Lung (tissue), 11 donors: ENCODE measurements at regions not wholly inside any gene's neighbourhood (a gene's known extent, or its start where the extent isn't known, plus 50 kb on each side); places are given as distances from the start of the nearest gene placed in this dataset.

Experiments
- ATAC-seq: fragments of 200-7000 bp; cut with Tn5 transposase; one replicate; pipeline ENCODE4 v1.9.1; 2020; ENCODE audit warnings: moderate number of reproducible peaks; ENCODE audit not compliant: insufficient read depth, low FRiP score
- DNase-seq, 3 donors: peaks; one replicate each; pipeline ENCODE4 v3.0.0-alpha.2; 2013 to 2017
- H3K27ac ChIP-seq, 2 donors: one replicate each; pipeline ENCODE4 v1.5.1; 2013; ENCODE audit warnings: mild to moderate bottlenecking in 2 of 2, moderate library complexity in 2 of 2, control low read depth in 1 of 2, inconsistent platforms in 1 of 2, low read depth in 1 of 2, low read length in 1 of 2
- H3K27me3 ChIP-seq, 3 donors: one replicate each; pipeline ENCODE4 v1.5.1; 2013; ENCODE audit warnings: low read length in 2 of 3; ENCODE audit not compliant: control insufficient read depth in 3 of 3, insufficient read depth in 3 of 3
- H3K36me3 ChIP-seq, 4 donors: one replicate each; pipeline ENCODE4 v1.5.1; 2013; ENCODE audit warnings: low read length in 4 of 4, mild to moderate bottlenecking in 1 of 4, moderate library complexity in 1 of 4; ENCODE audit not compliant: control insufficient read depth in 4 of 4, insufficient read depth in 4 of 4
- H3K4me1 ChIP-seq, 5 donors: one replicate each; pipeline ENCODE4 v1.5.1; 2013; ENCODE audit warnings: low read length in 5 of 5, mild to moderate bottlenecking in 2 of 5, moderate library complexity in 1 of 5; ENCODE audit not compliant: control insufficient read depth in 5 of 5, insufficient read depth in 5 of 5
- H3K4me3 ChIP-seq: one replicate; pipeline ENCODE4 v1.5.1; 2013; ENCODE audit warnings: mild to moderate bottlenecking, control low read depth, moderate library complexity
- H3K9ac ChIP-seq, 2 donors: one replicate each; pipeline ENCODE4 v1.5.1; 2013; ENCODE audit warnings: low read length in 2 of 2, control low read depth in 1 of 2; ENCODE audit not compliant: insufficient read depth in 1 of 2
- H3K9me3 ChIP-seq, 4 donors: one replicate each; pipeline ENCODE4 v1.5.1; 2013; ENCODE audit warnings: low read length in 3 of 4, mild to moderate bottlenecking in 1 of 4, moderate library complexity in 1 of 4; ENCODE audit not compliant: control insufficient read depth in 4 of 4, insufficient read depth in 3 of 4
- WGBS, 2 donors: extraction: QIAGEN DNeasy Blood & Tissue Kit; methylation state at CpG; one replicate each; pipeline ENCODE4 v1.1.7; 2013; 5-methylcytosine and 5-hydroxymethylcytosine counted together
- TF ChIP-seq, protein P1 (sequence below): IDR thresholded peaks from 2 replicates; pipeline ENCODE4 v1.5.1; 2012; ENCODE audit warnings: mild to moderate bottlenecking; ENCODE audit errors: control extremely low read depth, extremely low read depth
- donor health status: control.
- donor health status: control.
- donor health status: Bipolar disorder and iron deficiency.
- donor health status: healthy.
- donor health status: DM: yes; HTN: yes; CAD: no.

DNA sequence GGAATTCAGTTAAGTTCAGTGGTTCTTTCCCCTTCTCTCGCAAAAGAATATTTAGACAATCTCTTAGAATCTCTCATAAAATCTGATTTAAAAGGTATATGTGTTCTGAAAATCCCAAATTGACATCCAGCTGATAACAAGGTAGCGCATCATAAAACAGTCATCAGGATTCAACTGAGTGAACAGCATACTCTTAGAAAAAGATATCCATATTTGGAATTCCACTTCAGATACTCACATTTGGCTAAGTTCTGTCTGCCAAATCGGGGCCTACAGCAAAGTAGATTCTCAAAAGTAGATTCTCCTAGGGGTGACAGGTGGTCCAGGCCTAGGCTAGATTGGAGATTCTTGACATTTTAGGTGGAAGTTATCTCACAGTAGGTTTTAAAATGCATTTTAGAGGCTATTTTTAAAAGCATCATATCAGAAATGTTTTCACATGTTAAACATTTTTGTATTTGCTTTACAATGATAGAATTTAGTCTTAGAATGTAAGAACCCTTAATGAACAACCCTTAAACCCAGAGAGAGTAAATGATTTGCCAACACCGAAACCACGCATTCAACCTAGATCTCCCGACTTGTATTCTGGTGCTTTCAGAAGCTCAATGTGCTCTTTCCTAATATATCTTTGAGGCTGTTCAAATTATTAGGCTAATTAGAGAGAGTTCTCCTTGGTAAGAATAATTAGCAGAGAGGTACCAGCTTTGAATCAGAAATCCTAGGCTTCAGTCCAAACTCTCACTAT is 318.9 kb downstream of the LMO4 start:
- WGBS, 2 donors = 74 to 85% methylated on average over 6 of the region's 6 CpGs
- ATAC-seq (no peak), DNase-seq (peak in 2 of 3 donors; percentile 28 to 58)
- H3K27me3 ChIP-seq = no peaks in the 10 kb centered on the region
- H3K9me3 ChIP-seq = no peaks in the 10 kb centered on the region
- H3K27ac ChIP-seq = no peak overlapping the region
- no peak overlapping the region for H3K9ac ChIP-seq
- TF ChIP-seq, protein P1, sequence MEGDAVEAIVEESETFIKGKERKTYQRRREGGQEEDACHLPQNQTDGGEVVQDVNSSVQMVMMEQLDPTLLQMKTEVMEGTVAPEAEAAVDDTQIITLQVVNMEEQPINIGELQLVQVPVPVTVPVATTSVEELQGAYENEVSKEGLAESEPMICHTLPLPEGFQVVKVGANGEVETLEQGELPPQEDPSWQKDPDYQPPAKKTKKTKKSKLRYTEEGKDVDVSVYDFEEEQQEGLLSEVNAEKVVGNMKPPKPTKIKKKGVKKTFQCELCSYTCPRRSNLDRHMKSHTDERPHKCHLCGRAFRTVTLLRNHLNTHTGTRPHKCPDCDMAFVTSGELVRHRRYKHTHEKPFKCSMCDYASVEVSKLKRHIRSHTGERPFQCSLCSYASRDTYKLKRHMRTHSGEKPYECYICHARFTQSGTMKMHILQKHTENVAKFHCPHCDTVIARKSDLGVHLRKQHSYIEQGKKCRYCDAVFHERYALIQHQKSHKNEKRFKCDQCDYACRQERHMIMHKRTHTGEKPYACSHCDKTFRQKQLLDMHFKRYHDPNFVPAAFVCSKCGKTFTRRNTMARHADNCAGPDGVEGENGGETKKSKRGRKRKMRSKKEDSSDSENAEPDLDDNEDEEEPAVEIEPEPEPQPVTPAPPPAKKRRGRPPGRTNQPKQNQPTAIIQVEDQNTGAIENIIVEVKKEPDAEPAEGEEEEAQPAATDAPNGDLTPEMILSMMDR = no peak
- no peak overlapping the region for H3K4me3 ChIP-seq
- H3K36me3 ChIP-seq = no peaks in the 10 kb centered on the region
- H3K4me1 ChIP-seq = peaks cover 0 to 33% (median 14%) of the 10 kb centered on the region in 5 donors

DNA sequence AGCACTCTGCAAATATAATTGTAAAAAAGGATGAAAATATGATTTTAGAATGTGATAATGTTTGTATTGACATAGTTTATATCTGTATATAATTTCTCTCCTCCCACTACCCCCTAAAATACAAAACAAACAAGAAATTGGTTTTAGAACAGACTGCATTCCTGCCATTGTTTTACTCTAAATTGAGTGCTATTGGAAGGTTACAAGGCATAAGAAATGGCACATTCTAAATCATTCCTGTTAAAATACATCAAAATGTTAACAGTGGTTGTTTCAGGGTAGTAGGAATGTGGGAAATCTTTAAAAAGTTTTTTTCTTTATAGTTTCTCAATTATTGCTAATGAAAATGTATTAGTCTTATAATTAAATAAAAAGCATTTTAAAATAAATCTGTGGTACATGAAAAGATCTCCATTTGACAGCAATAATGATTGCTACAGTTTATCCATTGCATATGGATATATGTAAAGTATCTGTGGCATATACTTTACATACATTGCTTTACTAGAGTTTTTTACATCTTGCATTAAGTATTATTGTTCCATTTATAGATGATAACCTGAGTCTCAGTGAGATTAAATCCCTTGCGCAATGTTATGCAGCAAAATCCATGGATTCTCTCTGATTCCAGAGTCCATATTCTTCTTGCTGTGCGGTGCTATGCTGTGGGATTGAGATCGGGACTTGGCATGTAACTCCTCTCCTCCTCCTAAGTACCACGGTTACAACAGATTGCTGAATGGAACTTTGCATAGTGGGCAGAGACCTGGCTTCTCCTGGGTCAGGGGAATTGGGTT is 319.8 kb downstream of the LMO4 start:
- ATAC-seq = no peak
- no peaks in the 10 kb centered on the region for H3K9me3 ChIP-seq
- TF ChIP-seq, protein P1 = no peak

GRCh38 chr1:87650306-87650705 is 321.6 kb downstream of the LMO4 start:
- H3K27ac ChIP-seq = no peak overlapping the region
- H3K9ac ChIP-seq = no peak overlapping the region
- no peaks in the 10 kb centered on the region for H3K27me3 ChIP-seq
- 85 to 88% methylated on average over 5 of the region's 5 CpGs for WGBS, 2 donors
- no peak overlapping the region for H3K4me3 ChIP-seq
- DNase-seq = no peak
- H3K4me1 ChIP-seq = peaks cover 0 to 6% (median 0%) of the 10 kb centered on the region in 5 donors
- TF ChIP-seq, protein P1 = no peak
- H3K9me3 ChIP-seq = no peaks in the 10 kb centered on the region
- ATAC-seq = no peak
- no peaks in the 10 kb centered on the region for H3K36me3 ChIP-seq

More for the DNA sequence above, 319.8 kb downstream of the LMO4 start:
- Histone ChIP-seq H3K4me1 (peaks cover 0 to 24% (median 8%) of the 10 kb centered on the region in 5 donors), H3K36me3 (no peaks in the 10 kb centered on the region), H3K27ac (no peak overlapping the region), H3K9ac (no peak overlapping the region), H3K4me3 (no peak overlapping the region), H3K27me3 (no peaks in the 10 kb centered on the region)
- WGBS, 2 donors = 92% methylated on average over 4 of the region's 4 CpGs
- DNase-seq = peak in 2 of 3 donors; percentile 51 to 53
